PC-3 (cell line): ENCODE measurements at regions not wholly inside any gene's neighbourhood (a gene's known extent, or its start where the extent isn't known, plus 50 kb on each side); places are given as distances from the start of the nearest gene placed in this dataset.

Experiments used
- ATAC-seq: fragments of 200-7000 bp; cut with Tn5 transposase; 2 replicates; pipeline ENCODE4 v1.9.1; 2020; ENCODE audit warnings: mild to moderate bottlenecking, moderate library complexity
- BruUV-seq: library from RNA; stranded (reverse); fragments of 400-500 nt; replicated peaks from 2 replicates; lab custom pipeline; 2021; lab: Mats Ljungman, UMichigan
- CTCF ChIA-PET: fragments of 300-600 bp; sonication (Branson Sonifier 250); formaldehyde crosslinking; loops from one replicate; lab custom pipeline; 2022; ENCODE audit warnings: antibody characterized with exemption; lab: Charles Lee
- POLR2A ChIA-PET: fragments of 300-600 bp; sonication (Branson Sonifier 250); formaldehyde crosslinking; loops from one replicate; lab custom pipeline; 2022; ENCODE audit warnings: antibody characterized with exemption; ENCODE audit not compliant: unreplicated experiment; lab: Charles Lee
- DNase-seq: peaks from one replicate; pipeline ENCODE4 v3.0.0-alpha.2; 2015
- H2AFZ ChIP-seq: fragments of 300-600 bp; sonication (generic); 2 replicates; pipeline ENCODE4 v1.6.0; 2016; ENCODE audit warnings: antibody characterized with exemption, low read length
- H3F3A ChIP-seq: fragments of 300-600 bp; sonication (generic); one replicate; pipeline ENCODE4 v1.6.0; 2017; ENCODE audit warnings: antibody characterized with exemption, low read length, control low read depth, mild to moderate bottlenecking; ENCODE audit not compliant: unreplicated experiment
- H3K27ac ChIP-seq: fragments of 300-600 bp; sonication (generic); 2 replicates; pipeline ENCODE4 v1.5.1; 2016; ENCODE audit warnings: mild to moderate bottlenecking, low read length
- H3K27me3 ChIP-seq: fragments of 300-600 bp; sonication (generic); 2 replicates; pipeline ENCODE4 v1.6.1; 2016; ENCODE audit warnings: low read length, mixed read lengths
- H3K36me3 ChIP-seq: fragments of 300-600 bp; sonication (generic); 2 replicates; pipeline ENCODE4 v1.6.1; 2016; ENCODE audit warnings: low read depth, mixed run types, low read length, mixed read lengths
- H3K4me1 ChIP-seq: fragments of 300-600 bp; sonication (generic); 2 replicates; pipeline ENCODE4 v1.5.1; 2016; ENCODE audit warnings: low read length; ENCODE audit not compliant: insufficient read depth
- H3K4me2 ChIP-seq: fragments of 300-600 bp; sonication (generic); 2 replicates; pipeline ENCODE4 v1.6.0; 2016; ENCODE audit warnings: low read length
- H3K4me3 ChIP-seq: fragments of 300-600 bp; sonication (generic); 2 replicates; pipeline ENCODE4 v1.5.1; 2016; ENCODE audit warnings: mild to moderate bottlenecking, low read length, mixed read lengths
- H3K79me2 ChIP-seq: fragments of 300-600 bp; sonication (generic); 2 replicates; pipeline ENCODE4 v1.6.1; 2017; ENCODE audit warnings: low read length, mixed read lengths
- H3K9ac ChIP-seq: fragments of 300-600 bp; sonication (generic); 2 replicates; pipeline ENCODE4 v1.6.0; 2016; ENCODE audit warnings: mild to moderate bottlenecking, low read length
- H3K9me2 ChIP-seq: fragments of 300-600 bp; sonication (generic); replicated peaks from 2 replicates; pipeline ENCODE4 v1.6.1; 2016; ENCODE audit warnings: mixed run types, low read length, mixed read lengths
- H3K9me3 ChIP-seq: fragments of 300-600 bp; sonication (generic); 2 replicates; pipeline ENCODE4 v1.6.1; 2016; ENCODE audit warnings: low read length, mixed read lengths
- H4K20me1 ChIP-seq: fragments of 300-600 bp; sonication (generic); 2 replicates; pipeline ENCODE4 v1.6.1; 2016; ENCODE audit warnings: low read length, mixed read lengths
- CTCF ChIP-seq: fragments of 300-600 bp; sonication (generic); conservative IDR thresholded peaks from 2 replicates; pipeline ENCODE4 v1.5.1; 2017; ENCODE audit warnings: antibody characterized with exemption, low read depth, mild to moderate bottlenecking, low read length
- EZH2 ChIP-seq: fragments of 300-600 bp; sonication (generic); IDR thresholded peaks from one replicate; pipeline ENCODE4 v1.6.1; 2017; ENCODE audit warnings: antibody characterized with exemption, mild to moderate bottlenecking, low read length; ENCODE audit not compliant: unreplicated experiment
- EZH2phosphoT487 ChIP-seq: fragments of 300-600 bp; sonication (generic); IDR thresholded peaks from 2 replicates; pipeline ENCODE4 v1.6.1; 2018; ENCODE audit warnings: mild to moderate bottlenecking, antibody characterized with exemption, low read length, borderline replicate concordance
- intact Hi-C: fragments of 100-400 bp; cut with micrococcal nuclease; formaldehyde crosslinking; loops from 2 replicates; pipeline ENCODE4 v1.9.0; 2023

- Histone ChIP-seq H3K9ac (no peak overlapping the region), H3K27ac (no peak overlapping the region), H3K4me3 (no peak overlapping the region), H3K4me1 (no peaks in the 10 kb centered on the region), H2AFZ (no peak overlapping the region), H3K36me3 (no peaks in the 10 kb centered on the region), H3K4me2 (no peak overlapping the region), H3K9me3 (no peaks in the 10 kb centered on the region), H3K9me2 (no peaks in the 10 kb centered on the region), H4K20me1 (no peaks in the 10 kb centered on the region), H3K27me3 (no peaks in the 10 kb centered on the region), H3F3A (no peaks in the 10 kb centered on the region), H3K79me2 (no peaks in the 10 kb centered on the region)
- TF ChIP-seq EZH2 = no peak
- no peak for TF ChIP-seq EZH2phosphoT487
- TF ChIP-seq CTCF = no peak
- DNase-seq = no peak
- ATAC-seq = no peak
- POLR2A ChIA-PET = no interaction called here
- CTCF ChIA-PET = no interaction called here
- no TSS peak for BruUV-seq
- intact Hi-C loops = no loop called here
Measured at GRCh38 chr2:12243381-12243780, 473.4 kb upstream of the TRIB2 start.

- no peak for TF ChIP-seq CTCF
- TF ChIP-seq EZH2phosphoT487 = no peak
- TF ChIP-seq EZH2 = no peak
- no peak for ATAC-seq
Measured at GRCh38 chr2:12244070-12244469, 472.7 kb upstream of the TRIB2 start.

GRCh38 chr2:12251121-12251520, 465.6 kb upstream of the TRIB2 start:
- POLR2A ChIA-PET = no interaction called here
- H4K20me1 ChIP-seq = no peaks in the 10 kb centered on the region
- H3K9me3 ChIP-seq = no peaks in the 10 kb centered on the region
- no peaks in the 10 kb centered on the region for H3K27me3 ChIP-seq
- no peak overlapping the region for H3K4me2 ChIP-seq
- H3K4me1 ChIP-seq = no peaks in the 10 kb centered on the region
- no peak overlapping the region for H3K9ac ChIP-seq
- H3K36me3 ChIP-seq = no peaks in the 10 kb centered on the region
- H2AFZ ChIP-seq = no peak overlapping the region
- BruUV-seq = no TSS peak
- CTCF ChIA-PET = no interaction called here
- no peak for TF ChIP-seq CTCF
- no peak for TF ChIP-seq EZH2phosphoT487
- no peak for TF ChIP-seq EZH2
- intact Hi-C loops = no loop called here
- no peaks in the 10 kb centered on the region for H3K9me2 ChIP-seq
- ATAC-seq (no peak), DNase-seq (no peak)
- H3K27ac ChIP-seq = no peak overlapping the region
- H3K4me3 ChIP-seq = no peak overlapping the region
- no peaks in the 10 kb centered on the region for H3F3A ChIP-seq
- no peaks in the 10 kb centered on the region for H3K79me2 ChIP-seq

More at GRCh38 chr2:12244070-12244469, 472.7 kb upstream of the TRIB2 start:
- Histone ChIP-seq H3F3A (no peaks in the 10 kb centered on the region), H3K27ac (no peak overlapping the region), H4K20me1 (no peaks in the 10 kb centered on the region), H3K27me3 (no peaks in the 10 kb centered on the region), H3K9me3 (no peaks in the 10 kb centered on the region), H3K9ac (no peak overlapping the region), H2AFZ (no peak overlapping the region), H3K9me2 (no peaks in the 10 kb centered on the region), H3K79me2 (no peaks in the 10 kb centered on the region), H3K4me2 (no peak overlapping the region), H3K4me3 (no peak overlapping the region), H3K36me3 (no peaks in the 10 kb centered on the region), H3K4me1 (no peaks in the 10 kb centered on the region)
- intact Hi-C loops = no loop called here
- ChIA-PET POLR2A (no interaction called here), CTCF (no interaction called here)
- DNase-seq = peak; percentile 4
- BruUV-seq = no TSS peak
